ENCODE measurements at regions not wholly inside any gene's neighbourhood (a gene's known extent, or its start where the extent isn't known, plus 50 kb on each side); places are given as distances from the start of the nearest gene placed in this dataset.

GRCh38 chr10:121085367-121085766, 234.2 kb downstream of the WDR11 start:
- no peak for DNase-seq (ENCODE audit: low read depth, low spot score)
- in situ Hi-C loops (cut with HindIII; ENCODE audit: low sequenced_read_pairs), result no loop called here
- TF ChIP-seq CTCF (IDR thresholded peaks at IDR 0.05; ENCODE audit: low read depth, low read length), result no peak
- H3K4me3 ChIP-seq (ENCODE audit: low read depth, low read length), result no peak overlapping the region

GRCh38 chr10:121087129-121087528, 236.0 kb downstream of the WDR11 start:
- no peak for DNase-seq (ENCODE audit: low read depth, low spot score)
- in situ Hi-C loops (cut with HindIII; ENCODE audit: low sequenced_read_pairs), result no loop called here
- H3K4me3 ChIP-seq (ENCODE audit: low read depth, low read length), result no peak overlapping the region
- TF ChIP-seq CTCF (IDR thresholded peaks at IDR 0.05; ENCODE audit: low read depth, low read length), result no peak

- no peak overlapping the region for H3K4me3 ChIP-seq (ENCODE audit: low read depth, low read length)
- in situ Hi-C loops (cut with HindIII; ENCODE audit: low sequenced_read_pairs), result no loop called here
- DNase-seq (ENCODE audit: low read depth, low spot score), result no peak
- no peak for TF ChIP-seq CTCF (IDR thresholded peaks at IDR 0.05; ENCODE audit: low read depth, low read length)
Observed at GRCh38 chr10:121087688-121088087, 236.5 kb downstream of the WDR11 start.

- no peak overlapping the region for H3K4me3 ChIP-seq (ENCODE audit: low read depth, low read length)
- peak; percentile 26 for TF ChIP-seq CTCF (IDR thresholded peaks at IDR 0.05; ENCODE audit: low read depth, low read length)
- in situ Hi-C loops (cut with HindIII; ENCODE audit: low sequenced_read_pairs), result no loop called here
- DNase-seq (ENCODE audit: low read depth, low spot score), result peak; percentile 9
Observed at GRCh38 chr10:121088524-121088923, 237.4 kb downstream of the WDR11 start.

GRCh38 chr10:121089434-121089833, 238.3 kb downstream of the WDR11 start:
- no peak overlapping the region for H3K4me3 ChIP-seq (ENCODE audit: low read depth, low read length)
- no peak for TF ChIP-seq CTCF (IDR thresholded peaks at IDR 0.05; ENCODE audit: low read depth, low read length)
- in situ Hi-C loops (cut with HindIII; ENCODE audit: low sequenced_read_pairs), result no loop called here
- DNase-seq (ENCODE audit: low read depth, low spot score), result no peak

- in situ Hi-C loops (cut with HindIII; ENCODE audit: low sequenced_read_pairs), result no loop called here
- no peak for TF ChIP-seq CTCF (IDR thresholded peaks at IDR 0.05; ENCODE audit: low read depth, low read length)
- no peak overlapping the region for H3K4me3 ChIP-seq (ENCODE audit: low read depth, low read length)
- peak; percentile 69 for DNase-seq (ENCODE audit: low read depth, low spot score)
Observed at GRCh38 chr10:121091961-121092719, 241.0 kb downstream of the WDR11 start.

Measured in astrocyte of the spinal cord (primary cell).